HL-60 (cell line): ENCODE measurements at regions not wholly inside any gene's neighbourhood (a gene's known extent, or its start where the extent isn't known, plus 50 kb on each side); places are given as distances from the start of the nearest gene placed in this dataset.

Experiments used
- POLR2AphosphoS5 ChIP-seq: IDR thresholded peaks from 2 replicates; pipeline ENCODE4 v1.6.1; 2012; ENCODE audit warnings: low read depth
- TF ChIP-seq, protein P1 (sequence below): IDR thresholded peaks from one replicate; pipeline ENCODE4 v1.5.1; 2011; ENCODE audit warnings: low read length, control low read depth, inconsistent platforms; ENCODE audit not compliant: insufficient read depth

DNA sequence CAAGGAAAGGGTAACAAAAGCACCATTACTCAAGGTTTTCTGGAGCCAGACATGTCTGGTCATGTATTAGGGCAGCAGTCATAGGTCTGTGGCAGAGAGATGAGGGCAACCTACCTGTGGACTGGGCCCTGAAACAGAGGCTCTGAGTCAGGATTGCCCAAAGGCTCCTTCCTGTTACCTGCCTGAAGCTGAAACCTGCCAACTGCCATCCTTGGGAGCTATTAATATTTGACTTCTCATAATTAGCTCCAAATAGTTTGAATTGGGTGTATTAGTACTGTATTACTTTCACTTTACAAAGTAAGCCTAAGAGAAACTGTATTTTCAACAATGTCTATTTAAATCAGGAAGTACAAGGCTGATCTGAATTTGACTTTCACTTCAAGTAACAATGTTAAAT is 72.0 kb upstream of the TBX18 start:
- TF ChIP-seq, protein P1, sequence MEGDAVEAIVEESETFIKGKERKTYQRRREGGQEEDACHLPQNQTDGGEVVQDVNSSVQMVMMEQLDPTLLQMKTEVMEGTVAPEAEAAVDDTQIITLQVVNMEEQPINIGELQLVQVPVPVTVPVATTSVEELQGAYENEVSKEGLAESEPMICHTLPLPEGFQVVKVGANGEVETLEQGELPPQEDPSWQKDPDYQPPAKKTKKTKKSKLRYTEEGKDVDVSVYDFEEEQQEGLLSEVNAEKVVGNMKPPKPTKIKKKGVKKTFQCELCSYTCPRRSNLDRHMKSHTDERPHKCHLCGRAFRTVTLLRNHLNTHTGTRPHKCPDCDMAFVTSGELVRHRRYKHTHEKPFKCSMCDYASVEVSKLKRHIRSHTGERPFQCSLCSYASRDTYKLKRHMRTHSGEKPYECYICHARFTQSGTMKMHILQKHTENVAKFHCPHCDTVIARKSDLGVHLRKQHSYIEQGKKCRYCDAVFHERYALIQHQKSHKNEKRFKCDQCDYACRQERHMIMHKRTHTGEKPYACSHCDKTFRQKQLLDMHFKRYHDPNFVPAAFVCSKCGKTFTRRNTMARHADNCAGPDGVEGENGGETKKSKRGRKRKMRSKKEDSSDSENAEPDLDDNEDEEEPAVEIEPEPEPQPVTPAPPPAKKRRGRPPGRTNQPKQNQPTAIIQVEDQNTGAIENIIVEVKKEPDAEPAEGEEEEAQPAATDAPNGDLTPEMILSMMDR = no peak
- TF ChIP-seq POLR2AphosphoS5 = no peak
